ENCODE measurements at regions not wholly inside any gene's neighbourhood (a gene's known extent, or its start where the extent isn't known, plus 50 kb on each side); places are given as distances from the start of the nearest gene placed in this dataset.

- no peak for TF ChIP-seq CTCF (IDR thresholded peaks at IDR 0.05; ENCODE audit: poor library complexity, severe bottlenecking)
- TF ChIP-seq EZH2 (IDR thresholded peaks at IDR 0.05; ENCODE audit: borderline replicate concordance, insufficient read depth, low read length, poor library complexity, severe bottlenecking), result no peak
Measured at GRCh38 chr18:33898427-33898826, 320.4 kb downstream of the ASXL3 start.

All from neural cell (in vitro differentiated cells).